Retinal pigment epithelial cell (primary cell): ENCODE measurements at regions not wholly inside any gene's neighbourhood (a gene's known extent, or its start where the extent isn't known, plus 50 kb on each side); places are given as distances from the start of the nearest gene placed in this dataset.

Experiments
- DNase-seq: peaks from one replicate; pipeline ENCODE4 v3.0.0-alpha.2; 2010; ENCODE audit warnings: low read depth
- H3K4me3 ChIP-seq: 2 replicates; pipeline ENCODE4 v1.5.1; 2011; ENCODE audit warnings: mild to moderate bottlenecking, low read length, control low read depth, moderate library complexity
- CTCF ChIP-seq: conservative IDR thresholded peaks from 2 replicates; pipeline ENCODE4 v1.5.1; 2011; ENCODE audit warnings: low read depth, low read length, control low read depth, inconsistent platforms

DNA sequence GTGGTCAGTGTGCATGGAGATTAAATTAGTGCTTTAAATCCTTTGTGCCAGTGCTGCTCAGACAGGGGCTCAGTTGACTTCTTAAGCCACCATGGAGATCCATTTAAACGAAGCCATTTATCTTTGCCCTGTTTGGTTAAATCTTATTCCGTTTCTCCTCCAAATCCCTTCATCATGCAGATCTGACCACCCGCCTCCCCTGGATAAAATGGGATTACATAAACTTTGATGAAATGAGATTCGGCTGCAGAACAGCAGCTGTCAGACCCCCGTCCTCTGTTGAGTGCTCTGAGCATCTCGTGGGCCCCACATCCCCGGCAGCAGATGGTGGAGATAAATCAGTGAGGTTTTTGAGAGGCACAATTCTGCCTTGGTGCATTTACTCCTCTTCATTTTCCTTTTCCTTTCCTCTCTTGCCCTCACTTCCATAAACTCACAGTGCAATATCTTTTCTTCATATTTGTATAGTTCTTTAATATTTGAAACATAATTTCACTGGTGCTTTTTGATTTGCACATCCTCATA, 84.4 kb upstream of the TWIST2 start:
- no peak for TF ChIP-seq CTCF
- H3K4me3 ChIP-seq, result no peak overlapping the region
- no peak for DNase-seq

DNA sequence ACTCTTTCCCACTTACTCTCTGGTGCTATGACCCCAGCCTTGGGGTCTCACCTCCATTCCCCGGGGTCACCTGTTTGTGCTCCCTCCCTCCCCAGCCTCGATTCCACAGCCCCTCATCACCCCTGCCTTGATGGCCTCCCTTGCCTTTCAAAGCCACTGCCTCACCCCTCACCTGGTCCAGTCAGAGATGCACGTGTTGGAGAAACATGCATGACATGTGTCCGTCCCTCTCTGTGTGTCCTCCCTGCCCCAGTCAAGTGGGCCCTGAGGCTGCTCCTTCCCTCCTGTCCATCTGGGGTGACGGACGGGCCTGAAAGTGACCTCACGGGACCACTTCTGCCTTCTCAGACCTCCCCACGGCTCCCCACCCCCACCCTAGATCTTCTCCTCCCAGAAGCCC, 82.3 kb upstream of the TWIST2 start:
- no peak overlapping the region for H3K4me3 ChIP-seq
- TF ChIP-seq CTCF, result no peak
- DNase-seq, result no peak

DNA sequence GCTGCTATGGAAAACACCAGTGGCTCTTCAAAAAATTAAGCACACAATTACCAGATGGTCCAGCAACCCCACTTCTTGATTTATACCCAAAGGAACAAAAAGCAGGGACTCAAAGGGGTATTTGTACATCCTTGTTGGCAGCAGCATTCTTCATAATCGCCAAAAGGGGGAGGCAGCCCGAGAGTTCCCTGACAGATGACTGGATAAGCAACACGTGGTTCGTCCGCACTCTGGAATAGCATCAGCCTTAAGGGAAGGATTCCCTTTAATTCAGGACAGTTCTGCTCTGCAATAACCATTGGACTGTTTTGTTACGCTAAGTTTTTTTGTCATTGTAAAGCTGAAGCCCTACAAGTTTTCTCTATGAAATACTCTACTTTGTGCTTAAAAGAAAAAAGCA, 76.7 kb upstream of the TWIST2 start:
- DNase-seq, result no peak
- TF ChIP-seq CTCF, result no peak
- H3K4me3 ChIP-seq, result no peak overlapping the region

- DNase-seq, result no peak
- TF ChIP-seq CTCF, result no peak
- no peak overlapping the region for H3K4me3 ChIP-seq
Observed at GRCh38 chr2:238771639-238772038, 76.2 kb upstream of the TWIST2 start.

DNA sequence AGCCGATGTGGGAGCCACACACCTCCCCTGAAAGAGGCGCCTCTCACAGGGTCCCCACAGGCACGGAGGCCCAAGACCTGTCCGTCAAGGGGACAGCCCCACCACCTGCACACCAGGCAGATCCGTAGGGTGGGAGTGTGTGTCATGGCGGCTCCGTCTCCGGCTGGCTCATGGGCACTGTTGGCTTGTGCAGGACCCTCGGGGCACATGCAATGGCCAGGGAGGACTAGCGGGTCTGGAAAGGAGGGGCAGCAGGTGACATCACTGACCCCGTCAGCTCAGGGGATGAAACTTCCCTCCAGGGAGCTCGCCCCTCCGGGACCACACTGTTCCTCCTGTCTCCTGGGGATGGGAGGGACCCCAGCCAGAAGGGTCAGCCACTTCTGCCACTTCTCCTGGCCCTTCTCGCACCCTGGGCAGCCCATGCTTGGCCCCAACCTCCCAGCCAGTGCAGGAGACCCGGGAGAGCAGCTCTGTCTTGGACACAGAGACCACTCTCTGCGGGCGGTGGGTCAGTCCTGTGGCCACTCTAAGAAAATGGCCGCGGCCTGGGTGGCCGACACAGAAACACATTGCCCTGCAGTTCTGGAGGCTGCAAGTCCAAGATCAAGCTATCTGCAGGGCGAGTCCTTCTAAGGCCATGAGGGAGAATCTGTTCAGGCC, 75.1 kb upstream of the TWIST2 start:
- H3K4me3 ChIP-seq, result no peak overlapping the region
- no peak for TF ChIP-seq CTCF
- DNase-seq, result no peak

DNA sequence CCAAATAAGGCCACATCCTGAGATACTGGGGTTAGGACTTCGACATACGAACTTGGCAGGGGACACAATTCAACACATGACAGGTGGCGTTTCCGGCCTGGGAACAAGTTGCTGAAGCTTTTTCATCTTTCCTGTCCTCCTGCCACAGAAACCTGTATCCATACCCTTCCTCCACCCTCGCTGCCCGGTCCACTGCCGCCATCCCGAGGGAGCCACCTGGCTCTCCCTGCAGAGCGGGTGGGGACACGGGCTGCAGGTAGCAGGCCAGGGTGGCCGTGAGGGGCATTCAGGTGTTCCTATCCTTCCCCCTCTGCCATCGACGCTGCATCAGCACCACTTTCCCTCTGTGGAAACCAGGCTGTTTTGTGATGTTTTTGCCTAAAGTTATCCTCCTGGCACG, 74.4 kb upstream of the TWIST2 start:
- no peak for DNase-seq
- no peak overlapping the region for H3K4me3 ChIP-seq
- TF ChIP-seq CTCF, result no peak

DNA sequence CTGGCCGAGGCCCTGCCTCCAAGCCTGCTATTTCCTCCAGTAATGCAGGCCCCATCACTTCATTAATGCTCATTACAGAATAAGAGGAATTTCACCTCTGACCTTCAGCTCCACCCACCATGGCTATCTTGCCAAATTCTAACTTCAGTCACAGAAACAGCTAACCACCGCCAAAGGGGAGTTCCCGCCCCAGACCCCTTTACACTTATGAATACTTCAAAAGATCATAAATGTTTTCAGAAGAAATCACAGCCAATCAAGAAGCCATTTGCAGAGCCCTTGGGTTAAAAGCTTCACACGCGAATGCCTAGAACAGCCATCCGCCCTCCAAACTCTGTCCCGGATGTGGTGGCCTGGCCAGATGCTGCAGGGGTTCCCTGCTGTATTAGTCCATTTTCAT, 73.8 kb upstream of the TWIST2 start:
- TF ChIP-seq CTCF, result no peak
- no peak overlapping the region for H3K4me3 ChIP-seq
- DNase-seq, result no peak
